HCT116 (cell line): ENCODE measurements at regions not wholly inside any gene's neighbourhood (a gene's known extent, or its start where the extent isn't known, plus 50 kb on each side); places are given as distances from the start of the nearest gene placed in this dataset.

Experiments used
- ATF3 ChIP-seq: IDR thresholded peaks from 2 replicates; pipeline ENCODE4 v1.6.1; 2012
- POLR2AphosphoS5 ChIP-seq: IDR thresholded peaks from 2 replicates; pipeline ENCODE4 v1.6.1; 2011; ENCODE audit warnings: mild to moderate bottlenecking, low read depth, low read length, moderate library complexity

GRCh38 chr14:86897224-86897623, 1095.8 kb downstream of the GALC start:
- TF ChIP-seq ATF3 (no peak), POLR2AphosphoS5 (no peak)
